Testis (tissue), 2 donors: ENCODE measurements at regions not wholly inside any gene's neighbourhood (a gene's known extent, or its start where the extent isn't known, plus 50 kb on each side); places are given as distances from the start of the nearest gene placed in this dataset.

Experiments
- DNase-seq: peaks from one replicate; pipeline ENCODE4 v3.0.0-alpha.2; 2019
- H3K27ac ChIP-seq, 2 donors: fragments of 200-600 bp; sonication (generic); one replicate each; pipeline ENCODE4 v1.5.1; 2019
- H3K27me3 ChIP-seq: fragments of 200-600 bp; sonication (generic); one replicate; pipeline ENCODE4 v1.5.1; 2019
- H3K36me3 ChIP-seq: fragments of 200-600 bp; sonication (generic); one replicate; pipeline ENCODE4 v1.5.1; 2017; ENCODE audit warnings: low read depth; ENCODE audit errors: missing control alignments
- H3K4me1 ChIP-seq: fragments of 200-600 bp; sonication (generic); one replicate; pipeline ENCODE4 v1.5.1; 2019
- H3K4me3 ChIP-seq, 2 donors: fragments of 200-600 bp; sonication (generic); one replicate each; pipeline ENCODE4 v1.5.1; 2017 to 2019
- H3K9me3 ChIP-seq: fragments of 200-600 bp; sonication (generic); one replicate; pipeline ENCODE4 v1.5.1; 2017
- CTCF ChIP-seq, 3 experiments: fragments of 450-650 bp in 2 of 3; fragments of 200-600 bp in 1 of 3; sonication (generic) in 1 of 3; IDR thresholded peaks; one replicate each; pipeline ENCODE4 v1.5.1; 2016 to 2019; ENCODE audit warnings: antibody characterized with exemption in 3 of 3, mild to moderate bottlenecking in 2 of 3, moderate library complexity in 1 of 3
- POLR2A ChIP-seq: fragments of 450-650 bp; IDR thresholded peaks from one replicate; pipeline ENCODE4 v1.6.1; 2017; ENCODE audit warnings: antibody characterized with exemption, mild to moderate bottlenecking, moderate library complexity
- WGBS, 2 donors: methylation state at CpG; one replicate each; pipeline ENCODE4 v1.1.5; 2018; 5-methylcytosine and 5-hydroxymethylcytosine counted together
- intact Hi-C: fragments of 100-400 bp; cut with DNase I; formaldehyde crosslinking; loops from one replicate; pipeline ENCODE4 v1.15.1; 2023; ENCODE audit warnings: low total_unique reads

- no peak for TF ChIP-seq CTCF (IDR thresholded peaks at IDR 0.05)
- H3K9me3 ChIP-seq, result no peaks in the 10 kb centered on the region
- no peaks in the 10 kb centered on the region for H3K27me3 ChIP-seq
- H3K27ac ChIP-seq, result no peak overlapping the region
- no peaks in the 10 kb centered on the region for H3K36me3 ChIP-seq
- H3K4me3 ChIP-seq, result no peak overlapping the region
- no peak for DNase-seq
- no peaks in the 10 kb centered on the region for H3K4me1 ChIP-seq
- intact Hi-C loops, result no loop called here
These were observed 795.6 kb upstream of the GHITM start for GRCh38 chr10:83343676-83344075.

- intact Hi-C loops, result no loop called here
- Histone ChIP-seq H3K36me3 (no peaks in the 10 kb centered on the region), H3K27me3 (no peaks in the 10 kb centered on the region), H3K9me3 (no peaks in the 10 kb centered on the region), H3K27ac (no peak overlapping the region), H3K4me1 (no peaks in the 10 kb centered on the region), H3K4me3 (no peak overlapping the region)
- no peak for DNase-seq
- 94 to 95% methylated on average over 2 of the region's 2 CpGs for whole genome bisulfite sequencing, 2 donors
- TF ChIP-seq POLR2A (no peak), CTCF (IDR thresholded peaks at IDR 0.05) (no peak)
These were observed 792.9 kb upstream of the GHITM start for GRCh38 chr10:83346266-83346910.

GRCh38 chr10:83352588-83352987, 786.7 kb upstream of the GHITM start:
- no peaks in the 10 kb centered on the region for H3K4me1 ChIP-seq

GRCh38 chr10:83354456-83354855, 784.9 kb upstream of the GHITM start:
- H3K36me3 ChIP-seq, result no peaks in the 10 kb centered on the region
- H3K27ac ChIP-seq, result no peak overlapping the region
- TF ChIP-seq POLR2A, result no peak
- no peak for DNase-seq
- H3K9me3 ChIP-seq, result no peaks in the 10 kb centered on the region
- WGBS, 2 donors, result 89 to 95% methylated on average over 1 of the region's 1 CpG
- H3K27me3 ChIP-seq, result no peaks in the 10 kb centered on the region
- intact Hi-C loops, result no loop called here
- no peaks in the 10 kb centered on the region for H3K4me1 ChIP-seq
- no peak overlapping the region for H3K4me3 ChIP-seq

More at GRCh38 chr10:83352588-83352987, 786.7 kb upstream of the GHITM start:
- 82 to 87% methylated on average over 3 of the region's 3 CpGs for WGBS, 2 donors
- TF ChIP-seq CTCF (IDR thresholded peaks at IDR 0.05) (no peak), POLR2A (no peak)
- Histone ChIP-seq H3K36me3 (no peaks in the 10 kb centered on the region), H3K27me3 (no peaks in the 10 kb centered on the region), H3K27ac (no peak overlapping the region), H3K9me3 (no peaks in the 10 kb centered on the region), H3K4me3 (no peak overlapping the region)
- DNase-seq, result no peak
- intact Hi-C loops, result no loop called here

- intact Hi-C loops, result no loop called here
- Histone ChIP-seq H3K36me3 (no peaks in the 10 kb centered on the region), H3K9me3 (no peaks in the 10 kb centered on the region), H3K4me3 (no peak overlapping the region), H3K27me3 (no peaks in the 10 kb centered on the region), H3K27ac (no peak overlapping the region), H3K4me1 (no peaks in the 10 kb centered on the region)
- 0 to 100% methylated on average over 1 of the region's 1 CpG for WGBS, 2 donors
- no peak for TF ChIP-seq POLR2A
- TF ChIP-seq CTCF (IDR thresholded peaks at IDR 0.05), result no peak
- DNase-seq, result no peak
These were observed 782.3 kb upstream of the GHITM start for GRCh38 chr10:83357004-83357403.
